ENCODE measurements at regions not wholly inside any gene's neighbourhood (a gene's known extent, or its start where the extent isn't known, plus 50 kb on each side); places are given as distances from the start of the nearest gene placed in this dataset.

DNA sequence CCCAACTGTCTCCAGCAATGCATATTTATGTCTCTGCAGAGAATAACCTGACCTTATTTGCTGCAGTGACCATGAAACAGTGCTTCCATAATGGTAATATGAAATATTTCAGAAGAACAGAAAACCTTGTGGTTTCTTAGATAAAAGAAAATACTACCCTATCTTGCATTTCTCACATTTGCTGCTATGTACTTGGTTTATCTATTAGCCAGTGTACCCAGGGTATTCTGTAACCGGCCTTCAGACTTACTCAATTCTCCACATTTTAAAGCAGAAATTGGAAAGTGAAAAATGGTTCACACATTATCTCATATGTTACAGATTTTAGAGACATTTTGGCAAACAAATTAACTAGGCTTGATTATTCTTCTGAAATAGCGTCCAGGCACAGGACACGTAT, 57.9 kb upstream of the CCDC91 start:
- H3K36me3 ChIP-seq (replicated peaks in 1 of 2; ENCODE audit: control insufficient read depth in 2 of 2, insufficient read depth in 2 of 2, low read length in 2 of 2) = no peaks in the 10 kb centered on the region
- H3K18ac ChIP-seq (ENCODE audit: low read length) = no peak overlapping the region
- no peak overlapping the region for H2AK5ac ChIP-seq (ENCODE audit: low read depth, low read length)
- no peak overlapping the region for H4K91ac ChIP-seq (ENCODE audit: low read depth, low read length, poor library complexity)
- H3K9ac ChIP-seq (ENCODE audit: low read depth, low read length, poor library complexity) = no peak overlapping the region
- no peak overlapping the region for H3K4me3 ChIP-seq (ENCODE audit: low read length in 2 of 2)
- H2BK15ac ChIP-seq (ENCODE audit: low read length) = no peak overlapping the region
- no peak overlapping the region for H2AFZ ChIP-seq (ENCODE audit: low read length)
- H3K27me3 ChIP-seq (ENCODE audit: control insufficient read depth in 3 of 3, insufficient read depth in 3 of 3, low read depth in 1 of 3, low read length in 3 of 3) = no peaks in the 10 kb centered on the region
- H2BK120ac ChIP-seq (ENCODE audit: low read depth, low read length) = no peak overlapping the region
- no peaks in the 10 kb centered on the region for H3K4me1 ChIP-seq (ENCODE audit: control insufficient read depth in 2 of 2, insufficient read depth in 1 of 2, low read depth in 1 of 2, low read length in 2 of 2)
- no peak overlapping the region for H3K4ac ChIP-seq (ENCODE audit: low read length)
- no peaks in the 10 kb centered on the region for H3K79me1 ChIP-seq (ENCODE audit: low read depth, low read length)
- no peaks in the 10 kb centered on the region for H3K9me3 ChIP-seq (replicated peaks in 1 of 2; ENCODE audit: control insufficient read depth in 2 of 2, insufficient read depth in 1 of 2, low read depth in 1 of 2, low read length in 2 of 2)
- no peak overlapping the region for H3K23ac ChIP-seq (ENCODE audit: low read depth, low read length, poor library complexity)
- H3K27ac ChIP-seq (replicated peaks; ENCODE audit: low read length) = no peak overlapping the region
- no peak overlapping the region for H4K8ac ChIP-seq (ENCODE audit: low read depth, low read length)
- no CpG with 5 or more reads among the region's 3 CpGs for WGBS, 2 donors (ENCODE audit: extremely low coverage in 2 of 2, insufficient read length in 2 of 2, insufficient replicate concordance in 1 of 2)
- no peak overlapping the region for H2BK12ac ChIP-seq (ENCODE audit: low read length)
- no peak overlapping the region for H2BK5ac ChIP-seq (ENCODE audit: low read length)
- no peak overlapping the region for H3K4me2 ChIP-seq (ENCODE audit: insufficient read depth, low read length, poor library complexity, severe bottlenecking)
- no peak for DNase-seq (ENCODE audit: low spot score)
- no peak overlapping the region for H3K14ac ChIP-seq (ENCODE audit: low read length)

DNA sequence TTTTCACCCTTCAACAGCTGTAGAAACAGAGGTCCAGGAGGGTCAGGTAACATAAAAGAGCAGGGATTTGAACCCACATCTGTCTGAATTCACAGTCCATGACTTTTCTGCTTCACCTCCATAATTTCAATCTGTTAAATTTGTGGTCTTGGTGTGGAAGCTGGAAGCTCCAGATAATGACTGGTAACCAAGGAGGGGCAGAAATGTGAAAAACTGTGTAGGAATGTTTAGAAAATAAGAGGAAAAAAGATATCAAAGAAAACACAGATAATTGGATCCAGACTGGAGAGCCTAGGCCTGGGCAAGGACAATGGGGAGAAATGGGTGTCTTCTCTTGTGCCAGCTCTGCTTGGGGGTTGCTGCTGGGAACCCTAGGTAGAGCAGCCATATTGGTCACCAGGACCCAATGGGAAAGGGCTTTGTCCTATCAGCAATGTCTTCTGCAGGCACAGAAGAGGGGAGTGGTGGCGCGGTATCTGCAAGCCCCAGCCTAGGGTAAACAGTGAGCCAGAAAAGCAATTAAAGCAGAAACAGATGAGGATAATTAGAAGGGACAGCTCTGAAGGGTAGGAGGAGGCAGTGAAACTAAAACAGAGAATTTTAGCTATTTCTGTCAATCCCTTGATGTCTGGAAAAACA, 54.3 kb upstream of the CCDC91 start:
- no CpG with 5 or more reads among the region's 2 CpGs for WGBS, 2 donors (ENCODE audit: extremely low coverage in 2 of 2, insufficient read length in 2 of 2, insufficient replicate concordance in 1 of 2)
- Histone ChIP-seq H3K9ac (ENCODE audit: low read depth, low read length, poor library complexity) (no peak overlapping the region), H4K91ac (ENCODE audit: low read depth, low read length, poor library complexity) (no peak overlapping the region), H2BK120ac (ENCODE audit: low read depth, low read length) (no peak overlapping the region), H3K9me3 (replicated peaks in 1 of 2; ENCODE audit: control insufficient read depth in 2 of 2, insufficient read depth in 1 of 2, low read depth in 1 of 2, low read length in 2 of 2) (no peaks in the 10 kb centered on the region), H3K18ac (ENCODE audit: low read length) (no peak overlapping the region), H3K27ac (replicated peaks; ENCODE audit: low read length) (no peak overlapping the region), H3K4me3 (ENCODE audit: low read length in 2 of 2) (no peak overlapping the region), H3K14ac (ENCODE audit: low read length) (no peak overlapping the region), H4K8ac (ENCODE audit: low read depth, low read length) (no peak overlapping the region), H3K23ac (ENCODE audit: low read depth, low read length, poor library complexity) (peak overlapping the region; percentile 13), H3K4me2 (ENCODE audit: insufficient read depth, low read length, poor library complexity, severe bottlenecking) (no peak overlapping the region), H3K4me1 (ENCODE audit: control insufficient read depth in 2 of 2, insufficient read depth in 1 of 2, low read depth in 1 of 2, low read length in 2 of 2) (no peaks in the 10 kb centered on the region), H3K4ac (ENCODE audit: low read length) (no peak overlapping the region), H2AFZ (ENCODE audit: low read length) (no peak overlapping the region), H3K27me3 (ENCODE audit: control insufficient read depth in 3 of 3, insufficient read depth in 3 of 3, low read depth in 1 of 3, low read length in 3 of 3) (no peaks in the 10 kb centered on the region), H3K79me1 (ENCODE audit: low read depth, low read length) (no peaks in the 10 kb centered on the region), H2AK5ac (ENCODE audit: low read depth, low read length) (no peak overlapping the region), H2BK15ac (ENCODE audit: low read length) (no peak overlapping the region), H2BK12ac (ENCODE audit: low read length) (no peak overlapping the region), H3K36me3 (replicated peaks in 1 of 2; ENCODE audit: control insufficient read depth in 2 of 2, insufficient read depth in 2 of 2, low read length in 2 of 2) (no peaks in the 10 kb centered on the region), H2BK5ac (ENCODE audit: low read length) (no peak overlapping the region)
- DNase-seq (ENCODE audit: low spot score) = no peak

DNA sequence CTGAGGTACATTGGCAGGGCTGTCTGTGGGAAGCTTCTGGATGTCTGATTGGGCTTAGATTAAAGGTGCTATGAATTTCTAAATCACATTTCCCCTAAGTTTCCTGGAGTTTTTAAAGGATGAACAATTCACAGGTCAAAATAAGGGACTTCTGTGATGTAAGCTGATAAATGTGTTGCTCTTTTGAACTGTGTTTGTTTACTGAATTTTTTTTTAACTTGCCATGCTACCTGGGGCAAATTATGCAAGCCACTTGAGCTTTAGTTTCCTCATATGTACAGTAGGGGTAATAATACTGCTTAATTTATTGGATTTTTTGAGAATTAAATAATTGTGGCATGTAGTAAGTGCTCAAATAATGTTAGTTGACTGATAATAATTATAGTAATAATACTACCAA, 52.8 kb upstream of the CCDC91 start:
- Histone ChIP-seq H3K23ac (ENCODE audit: low read depth, low read length, poor library complexity) (no peak overlapping the region), H3K4me3 (ENCODE audit: low read length in 2 of 2) (no peak overlapping the region), H4K8ac (ENCODE audit: low read depth, low read length) (no peak overlapping the region), H2AK5ac (ENCODE audit: low read depth, low read length) (no peak overlapping the region), H2BK15ac (ENCODE audit: low read length) (no peak overlapping the region), H2AFZ (ENCODE audit: low read length) (no peak overlapping the region), H3K9ac (ENCODE audit: low read depth, low read length, poor library complexity) (no peak overlapping the region), H3K4ac (ENCODE audit: low read length) (no peak overlapping the region), H3K9me3 (replicated peaks in 1 of 2; ENCODE audit: control insufficient read depth in 2 of 2, insufficient read depth in 1 of 2, low read depth in 1 of 2, low read length in 2 of 2) (no peaks in the 10 kb centered on the region), H3K27me3 (ENCODE audit: control insufficient read depth in 3 of 3, insufficient read depth in 3 of 3, low read depth in 1 of 3, low read length in 3 of 3) (no peaks in the 10 kb centered on the region), H3K79me1 (ENCODE audit: low read depth, low read length) (no peaks in the 10 kb centered on the region), H2BK12ac (ENCODE audit: low read length) (no peak overlapping the region), H3K36me3 (replicated peaks in 1 of 2; ENCODE audit: control insufficient read depth in 2 of 2, insufficient read depth in 2 of 2, low read length in 2 of 2) (no peaks in the 10 kb centered on the region), H3K14ac (ENCODE audit: low read length) (no peak overlapping the region), H3K4me2 (ENCODE audit: insufficient read depth, low read length, poor library complexity, severe bottlenecking) (no peak overlapping the region), H3K18ac (ENCODE audit: low read length) (no peak overlapping the region), H4K91ac (ENCODE audit: low read depth, low read length, poor library complexity) (no peak overlapping the region), H2BK5ac (ENCODE audit: low read length) (no peak overlapping the region), H3K27ac (replicated peaks; ENCODE audit: low read length) (no peak overlapping the region), H2BK120ac (ENCODE audit: low read depth, low read length) (no peak overlapping the region), H3K4me1 (ENCODE audit: control insufficient read depth in 2 of 2, insufficient read depth in 1 of 2, low read depth in 1 of 2, low read length in 2 of 2) (no peaks in the 10 kb centered on the region)
- no peak for DNase-seq (ENCODE audit: low spot score)

DNA sequence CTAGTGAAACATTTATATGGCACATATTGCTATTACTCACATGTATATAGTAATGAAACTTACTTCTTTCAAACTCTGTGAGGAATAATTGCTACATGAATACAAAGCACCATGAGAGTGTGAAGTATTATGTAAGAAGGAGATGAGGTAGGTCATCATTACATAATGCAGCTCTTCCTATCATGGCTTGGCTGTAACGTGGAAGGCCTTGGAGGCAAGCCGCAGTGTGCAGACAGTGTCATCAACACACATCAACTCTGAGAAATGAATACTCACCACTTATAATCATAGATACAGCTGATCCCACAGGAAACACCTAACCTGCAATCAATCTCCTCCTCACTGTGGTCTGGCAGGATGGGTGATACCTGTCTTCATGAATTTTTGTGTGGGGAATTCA, 49.9 kb upstream of the CCDC91 start:
- H4K91ac ChIP-seq (ENCODE audit: low read depth, low read length, poor library complexity) = no peak overlapping the region
- no peaks in the 10 kb centered on the region for H3K36me3 ChIP-seq (replicated peaks in 1 of 2; ENCODE audit: control insufficient read depth in 2 of 2, insufficient read depth in 2 of 2, low read length in 2 of 2)
- H3K79me1 ChIP-seq (ENCODE audit: low read depth, low read length) = no peaks in the 10 kb centered on the region
- no CpG with 5 or more reads among the region's 2 CpGs for WGBS, 2 donors (ENCODE audit: extremely low coverage in 2 of 2, insufficient read length in 2 of 2, insufficient replicate concordance in 1 of 2)
- H3K27me3 ChIP-seq (ENCODE audit: control insufficient read depth in 3 of 3, insufficient read depth in 3 of 3, low read depth in 1 of 3, low read length in 3 of 3) = no peaks in the 10 kb centered on the region
- no peak overlapping the region for H3K23ac ChIP-seq (ENCODE audit: low read depth, low read length, poor library complexity)
- H2AK5ac ChIP-seq (ENCODE audit: low read depth, low read length) = no peak overlapping the region
- no peak overlapping the region for H3K4ac ChIP-seq (ENCODE audit: low read length)
- H2BK15ac ChIP-seq (ENCODE audit: low read length) = no peak overlapping the region
- H3K9ac ChIP-seq (ENCODE audit: low read depth, low read length, poor library complexity) = no peak overlapping the region
- H3K4me2 ChIP-seq (ENCODE audit: insufficient read depth, low read length, poor library complexity, severe bottlenecking) = no peak overlapping the region
- H3K14ac ChIP-seq (ENCODE audit: low read length) = no peak overlapping the region
- H3K4me1 ChIP-seq (ENCODE audit: control insufficient read depth in 2 of 2, insufficient read depth in 1 of 2, low read depth in 1 of 2, low read length in 2 of 2) = no peaks in the 10 kb centered on the region
- no peak overlapping the region for H3K4me3 ChIP-seq (ENCODE audit: low read length in 2 of 2)
- no peak overlapping the region for H2BK120ac ChIP-seq (ENCODE audit: low read depth, low read length)
- no peak overlapping the region for H4K8ac ChIP-seq (ENCODE audit: low read depth, low read length)
- DNase-seq (ENCODE audit: low spot score) = no peak
- no peak overlapping the region for H2BK12ac ChIP-seq (ENCODE audit: low read length)
- no peak overlapping the region for H2BK5ac ChIP-seq (ENCODE audit: low read length)
- no peak overlapping the region for H3K18ac ChIP-seq (ENCODE audit: low read length)
- H3K9me3 ChIP-seq (replicated peaks in 1 of 2; ENCODE audit: control insufficient read depth in 2 of 2, insufficient read depth in 1 of 2, low read depth in 1 of 2, low read length in 2 of 2) = no peaks in the 10 kb centered on the region
- no peak overlapping the region for H2AFZ ChIP-seq (ENCODE audit: low read length)
- H3K27ac ChIP-seq (replicated peaks; ENCODE audit: low read length) = no peak overlapping the region

Data from neuronal stem cell (in vitro differentiated cells).